WTC11 (cell line): ENCODE measurements at regions not wholly inside any gene's neighbourhood (a gene's known extent, or its start where the extent isn't known, plus 50 kb on each side); places are given as distances from the start of the nearest gene placed in this dataset.

Source experiments
- ATAC-seq: fragments of 200-7000 bp; cut with Tn5 transposase; 2 replicates; pipeline ENCODE4 v1.10.0; 2021; ENCODE audit warnings: mild to moderate bottlenecking, moderate library complexity
- CTCF ChIA-PET: fragments of 300-600 bp; sonication (Branson Sonifier 250); formaldehyde crosslinking; loops from one replicate; lab custom pipeline; 2021; ENCODE audit warnings: antibody characterized with exemption; lab: Charles Lee
- POLR2A ChIA-PET: fragments of 350-600 bp; sonication (Branson Sonifier 250); formaldehyde crosslinking; loops from one replicate; lab custom pipeline; 2021; ENCODE audit warnings: antibody characterized with exemption; lab: Charles Lee
- DNase-seq: peaks from one replicate; pipeline ENCODE4 v3.0.0; 2021; ENCODE audit warnings: low spot score
- H3K27ac Mint-ChIP-seq: 2 replicates; pipeline ENCODE4 v1.8.0; 2021; ENCODE audit warnings: mixed read lengths
- H3K27me3 Mint-ChIP-seq: 2 replicates; pipeline ENCODE4 v1.8.0; 2021; ENCODE audit warnings: low read depth, mild to moderate bottlenecking, moderate library complexity, mixed read lengths
- H3K36me3 Mint-ChIP-seq: 2 replicates; pipeline ENCODE4 v1.8.0; 2021; ENCODE audit warnings: mixed read lengths
- H3K4me1 Mint-ChIP-seq: 2 replicates; pipeline ENCODE4 v1.8.0; 2022; ENCODE audit warnings: mixed read lengths
- H3K4me3 Mint-ChIP-seq: 2 replicates; pipeline ENCODE4 v1.8.0; 2021; ENCODE audit warnings: mild to moderate bottlenecking, moderate library complexity, mixed read lengths
- H3K9me3 Mint-ChIP-seq: 2 replicates; pipeline ENCODE4 v1.8.0; 2021; ENCODE audit warnings: mixed read lengths
- ATF1 ChIP-seq: sonication (generic); formaldehyde crosslinking; IDR thresholded peaks from 2 replicates; pipeline ENCODE4 v1.8.1; 2023; ENCODE audit warnings: mild to moderate bottlenecking, moderate library complexity, missing genetic modification reagents
- ESRRA ChIP-seq: sonication (generic); formaldehyde crosslinking; IDR thresholded peaks from 2 replicates; pipeline ENCODE4 v1.8.1; 2022; ENCODE audit warnings: mild to moderate bottlenecking, missing genetic modification reagents, borderline replicate concordance
- FOXK1 ChIP-seq: sonication (generic); formaldehyde crosslinking; IDR thresholded peaks from 2 replicates; pipeline ENCODE4 v1.8.0; 2022; ENCODE audit warnings: mild to moderate bottlenecking, moderate library complexity, missing genetic modification reagents
- GTF2I ChIP-seq: fragments of 250-450 bp; sonication (Bioruptor Pico); conservative IDR thresholded peaks from 2 replicates; pipeline ENCODE4 v1.4.0; 2021; ENCODE audit warnings: mild to moderate bottlenecking
- MXD4 ChIP-seq: fragments of 250-450 bp; sonication (Bioruptor Pico); IDR thresholded peaks from 2 replicates; pipeline ENCODE4 v1.8.0; 2021; ENCODE audit warnings: mild to moderate bottlenecking, moderate library complexity, borderline replicate concordance
- RORB ChIP-seq: fragments of 250-450 bp; sonication (Bioruptor Pico); IDR thresholded peaks from 2 replicates; pipeline ENCODE4 v1.9.0; 2021; ENCODE audit warnings: mild to moderate bottlenecking
- SP1 ChIP-seq: sonication (generic); formaldehyde crosslinking; conservative IDR thresholded peaks from 2 replicates; pipeline ENCODE4 v1.8.1; 2022; ENCODE audit warnings: missing genetic modification reagents
- TCF7 ChIP-seq: sonication (generic); formaldehyde crosslinking; IDR thresholded peaks from 2 replicates; pipeline ENCODE4 v1.8.0; 2022; ENCODE audit warnings: mild to moderate bottlenecking, low read depth, missing genetic modification reagents, moderate library complexity
- TEAD1 ChIP-seq: sonication (generic); formaldehyde crosslinking; IDR thresholded peaks from 2 replicates; pipeline ENCODE4 v1.8.0; 2022; ENCODE audit warnings: mild to moderate bottlenecking, missing genetic modification reagents
- TEAD4 ChIP-seq: sonication (generic); formaldehyde crosslinking; IDR thresholded peaks from 2 replicates; pipeline ENCODE4 v1.8.0; 2022; ENCODE audit warnings: mild to moderate bottlenecking, missing genetic modification reagents
- ZBTB21 ChIP-seq: sonication (generic); formaldehyde crosslinking; IDR thresholded peaks from 2 replicates; pipeline ENCODE4 v1.8.1; 2023; ENCODE audit warnings: mild to moderate bottlenecking, missing genetic modification reagents, borderline replicate concordance
- ZNF671 ChIP-seq: fragments of 250-450 bp; sonication (Bioruptor Pico); IDR thresholded peaks from 2 replicates; pipeline ENCODE4 v1.8.0; 2021; ENCODE audit warnings: mild to moderate bottlenecking
- TF ChIP-seq, protein P1 (sequence below): fragments of 250-450 bp; sonication (Bioruptor Pico); IDR thresholded peaks from 2 replicates; pipeline ENCODE4 v1.8.0; 2021; ENCODE audit warnings: mild to moderate bottlenecking
- TF ChIP-seq, protein P2 (sequence below): fragments of 250-450 bp; sonication (Bioruptor Pico); IDR thresholded peaks from 2 replicates; pipeline ENCODE4 v1.9.0; 2021; ENCODE audit warnings: mild to moderate bottlenecking
- TF ChIP-seq, protein P3 (sequence below): sonication (generic); formaldehyde crosslinking; conservative IDR thresholded peaks from 2 replicates; pipeline ENCODE4 v1.8.1; 2023; ENCODE audit warnings: mild to moderate bottlenecking, low read depth, missing genetic modification reagents, moderate library complexity
- TF ChIP-seq, protein P4 (sequence below): fragments of 250-450 bp; sonication (Bioruptor Pico); IDR thresholded peaks from 2 replicates; pipeline ENCODE4 v1.9.0; 2021; ENCODE audit warnings: moderate library complexity, mild to moderate bottlenecking, inconsistent platforms, borderline replicate concordance
- TF ChIP-seq, protein P5 (sequence below): sonication (generic); formaldehyde crosslinking; IDR thresholded peaks from 2 replicates; pipeline ENCODE4 v1.8.1; 2023; ENCODE audit warnings: mild to moderate bottlenecking, missing genetic modification reagents, moderate library complexity
- TF ChIP-seq, protein P6 (sequence below): sonication (generic); formaldehyde crosslinking; IDR thresholded peaks from 2 replicates; pipeline ENCODE4 v1.8.1; 2023; ENCODE audit warnings: mild to moderate bottlenecking, missing genetic modification reagents

DNA sequence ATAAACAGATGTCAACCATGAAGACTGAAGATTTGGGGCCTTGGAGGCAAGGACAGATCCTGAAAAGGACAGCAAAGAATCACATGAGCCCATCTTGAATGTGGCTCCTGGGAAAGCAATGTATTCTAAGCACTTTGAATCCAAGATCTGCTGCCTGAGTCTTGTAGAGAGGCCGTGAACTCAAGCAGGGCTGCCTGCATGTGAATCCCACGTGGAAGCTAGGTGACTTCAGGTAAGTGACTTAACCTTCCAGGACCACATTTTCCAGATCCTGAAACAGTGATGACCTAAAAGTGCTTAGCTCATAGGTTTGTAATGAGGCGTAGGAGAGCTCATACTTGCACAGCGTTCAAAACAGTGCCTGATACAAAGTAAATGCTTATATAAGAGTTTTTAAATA is 373.0 kb upstream of the SALL1 start:
- Mint-ChIP-seq H3K27me3 (no peaks in the 10 kb centered on the region; the same call in 1 of the 2 replicates), H3K4me1 (peaks cover 24% of the 10 kb centered on the region)
- POLR2A ChIA-PET, result no interaction called here
- TF ChIP-seq ZBTB21 (CRISPR knock-in tag), result no peak
- TF ChIP-seq, protein P1, sequence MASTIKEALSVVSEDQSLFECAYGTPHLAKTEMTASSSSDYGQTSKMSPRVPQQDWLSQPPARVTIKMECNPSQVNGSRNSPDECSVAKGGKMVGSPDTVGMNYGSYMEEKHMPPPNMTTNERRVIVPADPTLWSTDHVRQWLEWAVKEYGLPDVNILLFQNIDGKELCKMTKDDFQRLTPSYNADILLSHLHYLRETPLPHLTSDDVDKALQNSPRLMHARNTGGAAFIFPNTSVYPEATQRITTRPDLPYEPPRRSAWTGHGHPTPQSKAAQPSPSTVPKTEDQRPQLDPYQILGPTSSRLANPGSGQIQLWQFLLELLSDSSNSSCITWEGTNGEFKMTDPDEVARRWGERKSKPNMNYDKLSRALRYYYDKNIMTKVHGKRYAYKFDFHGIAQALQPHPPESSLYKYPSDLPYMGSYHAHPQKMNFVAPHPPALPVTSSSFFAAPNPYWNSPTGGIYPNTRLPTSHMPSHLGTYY (CRISPR knock-in tag), result no peak
- no peak for TF ChIP-seq TEAD1
- TF ChIP-seq TCF7 (CRISPR knock-in tag), result no peak
- no peak for TF ChIP-seq FOXK1 (CRISPR knock-in tag)
- no peak for TF ChIP-seq TEAD4 (CRISPR knock-in tag)
- no peak for TF ChIP-seq SP1 (CRISPR knock-in tag)
- TF ChIP-seq, protein P2, sequence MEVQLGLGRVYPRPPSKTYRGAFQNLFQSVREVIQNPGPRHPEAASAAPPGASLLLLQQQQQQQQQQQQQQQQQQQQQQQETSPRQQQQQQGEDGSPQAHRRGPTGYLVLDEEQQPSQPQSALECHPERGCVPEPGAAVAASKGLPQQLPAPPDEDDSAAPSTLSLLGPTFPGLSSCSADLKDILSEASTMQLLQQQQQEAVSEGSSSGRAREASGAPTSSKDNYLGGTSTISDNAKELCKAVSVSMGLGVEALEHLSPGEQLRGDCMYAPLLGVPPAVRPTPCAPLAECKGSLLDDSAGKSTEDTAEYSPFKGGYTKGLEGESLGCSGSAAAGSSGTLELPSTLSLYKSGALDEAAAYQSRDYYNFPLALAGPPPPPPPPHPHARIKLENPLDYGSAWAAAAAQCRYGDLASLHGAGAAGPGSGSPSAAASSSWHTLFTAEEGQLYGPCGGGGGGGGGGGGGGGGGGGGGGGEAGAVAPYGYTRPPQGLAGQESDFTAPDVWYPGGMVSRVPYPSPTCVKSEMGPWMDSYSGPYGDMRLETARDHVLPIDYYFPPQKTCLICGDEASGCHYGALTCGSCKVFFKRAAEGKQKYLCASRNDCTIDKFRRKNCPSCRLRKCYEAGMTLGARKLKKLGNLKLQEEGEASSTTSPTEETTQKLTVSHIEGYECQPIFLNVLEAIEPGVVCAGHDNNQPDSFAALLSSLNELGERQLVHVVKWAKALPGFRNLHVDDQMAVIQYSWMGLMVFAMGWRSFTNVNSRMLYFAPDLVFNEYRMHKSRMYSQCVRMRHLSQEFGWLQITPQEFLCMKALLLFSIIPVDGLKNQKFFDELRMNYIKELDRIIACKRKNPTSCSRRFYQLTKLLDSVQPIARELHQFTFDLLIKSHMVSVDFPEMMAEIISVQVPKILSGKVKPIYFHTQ (CRISPR knock-in tag), result no peak
- no peak for TF ChIP-seq MXD4
- TF ChIP-seq ESRRA (CRISPR knock-in tag), result no peak
- TF ChIP-seq, protein P3, sequence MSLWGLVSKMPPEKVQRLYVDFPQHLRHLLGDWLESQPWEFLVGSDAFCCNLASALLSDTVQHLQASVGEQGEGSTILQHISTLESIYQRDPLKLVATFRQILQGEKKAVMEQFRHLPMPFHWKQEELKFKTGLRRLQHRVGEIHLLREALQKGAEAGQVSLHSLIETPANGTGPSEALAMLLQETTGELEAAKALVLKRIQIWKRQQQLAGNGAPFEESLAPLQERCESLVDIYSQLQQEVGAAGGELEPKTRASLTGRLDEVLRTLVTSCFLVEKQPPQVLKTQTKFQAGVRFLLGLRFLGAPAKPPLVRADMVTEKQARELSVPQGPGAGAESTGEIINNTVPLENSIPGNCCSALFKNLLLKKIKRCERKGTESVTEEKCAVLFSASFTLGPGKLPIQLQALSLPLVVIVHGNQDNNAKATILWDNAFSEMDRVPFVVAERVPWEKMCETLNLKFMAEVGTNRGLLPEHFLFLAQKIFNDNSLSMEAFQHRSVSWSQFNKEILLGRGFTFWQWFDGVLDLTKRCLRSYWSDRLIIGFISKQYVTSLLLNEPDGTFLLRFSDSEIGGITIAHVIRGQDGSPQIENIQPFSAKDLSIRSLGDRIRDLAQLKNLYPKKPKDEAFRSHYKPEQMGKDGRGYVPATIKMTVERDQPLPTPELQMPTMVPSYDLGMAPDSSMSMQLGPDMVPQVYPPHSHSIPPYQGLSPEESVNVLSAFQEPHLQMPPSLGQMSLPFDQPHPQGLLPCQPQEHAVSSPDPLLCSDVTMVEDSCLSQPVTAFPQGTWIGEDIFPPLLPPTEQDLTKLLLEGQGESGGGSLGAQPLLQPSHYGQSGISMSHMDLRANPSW (CRISPR knock-in tag), result no peak
- TF ChIP-seq RORB (CRISPR knock-in tag), result no peak
- TF ChIP-seq, protein P4, sequence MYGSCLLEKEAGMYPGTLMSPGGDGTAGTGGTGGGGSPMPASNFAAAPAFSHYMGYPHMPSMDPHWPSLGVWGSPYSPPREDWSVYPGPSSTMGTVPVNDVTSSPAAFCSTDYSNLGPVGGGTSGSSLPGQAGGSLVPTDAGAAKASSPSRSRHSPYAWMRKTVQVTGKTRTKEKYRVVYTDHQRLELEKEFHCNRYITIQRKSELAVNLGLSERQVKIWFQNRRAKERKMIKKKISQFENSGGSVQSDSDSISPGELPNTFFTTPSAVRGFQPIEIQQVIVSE (CRISPR knock-in tag), result no peak
- TF ChIP-seq, protein P5, sequence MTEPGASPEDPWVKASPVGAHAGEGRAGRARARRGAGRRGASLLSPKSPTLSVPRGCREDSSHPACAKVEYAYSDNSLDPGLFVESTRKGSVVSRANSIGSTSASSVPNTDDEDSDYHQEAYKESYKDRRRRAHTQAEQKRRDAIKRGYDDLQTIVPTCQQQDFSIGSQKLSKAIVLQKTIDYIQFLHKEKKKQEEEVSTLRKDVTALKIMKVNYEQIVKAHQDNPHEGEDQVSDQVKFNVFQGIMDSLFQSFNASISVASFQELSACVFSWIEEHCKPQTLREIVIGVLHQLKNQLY, result no peak
- no peak for TF ChIP-seq GTF2I
- no peak for TF ChIP-seq ZNF671 (CRISPR knock-in tag)
- TF ChIP-seq, protein P6, sequence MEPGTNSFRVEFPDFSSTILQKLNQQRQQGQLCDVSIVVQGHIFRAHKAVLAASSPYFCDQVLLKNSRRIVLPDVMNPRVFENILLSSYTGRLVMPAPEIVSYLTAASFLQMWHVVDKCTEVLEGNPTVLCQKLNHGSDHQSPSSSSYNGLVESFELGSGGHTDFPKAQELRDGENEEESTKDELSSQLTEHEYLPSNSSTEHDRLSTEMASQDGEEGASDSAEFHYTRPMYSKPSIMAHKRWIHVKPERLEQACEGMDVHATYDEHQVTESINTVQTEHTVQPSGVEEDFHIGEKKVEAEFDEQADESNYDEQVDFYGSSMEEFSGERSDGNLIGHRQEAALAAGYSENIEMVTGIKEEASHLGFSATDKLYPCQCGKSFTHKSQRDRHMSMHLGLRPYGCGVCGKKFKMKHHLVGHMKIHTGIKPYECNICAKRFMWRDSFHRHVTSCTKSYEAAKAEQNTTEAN (CRISPR knock-in tag), result no peak
- no peak for TF ChIP-seq ATF1 (CRISPR knock-in tag)
- TF ChIP-seq, all 79 proteins: peak for 0
- no peak overlapping the region for H3K27ac Mint-ChIP-seq
- H3K36me3 Mint-ChIP-seq, result peaks cover 26% of the 10 kb centered on the region
- H3K4me3 Mint-ChIP-seq, result no peak overlapping the region
- ATAC-seq (no peak), DNase-seq (no peak)
- peaks cover 29% of the 10 kb centered on the region for H3K9me3 Mint-ChIP-seq
- CTCF ChIA-PET, result no interaction called here
